ENCODE measurements at regions not wholly inside any gene's neighbourhood (a gene's known extent, or its start where the extent isn't known, plus 50 kb on each side); places are given as distances from the start of the nearest gene placed in this dataset.

DNA sequence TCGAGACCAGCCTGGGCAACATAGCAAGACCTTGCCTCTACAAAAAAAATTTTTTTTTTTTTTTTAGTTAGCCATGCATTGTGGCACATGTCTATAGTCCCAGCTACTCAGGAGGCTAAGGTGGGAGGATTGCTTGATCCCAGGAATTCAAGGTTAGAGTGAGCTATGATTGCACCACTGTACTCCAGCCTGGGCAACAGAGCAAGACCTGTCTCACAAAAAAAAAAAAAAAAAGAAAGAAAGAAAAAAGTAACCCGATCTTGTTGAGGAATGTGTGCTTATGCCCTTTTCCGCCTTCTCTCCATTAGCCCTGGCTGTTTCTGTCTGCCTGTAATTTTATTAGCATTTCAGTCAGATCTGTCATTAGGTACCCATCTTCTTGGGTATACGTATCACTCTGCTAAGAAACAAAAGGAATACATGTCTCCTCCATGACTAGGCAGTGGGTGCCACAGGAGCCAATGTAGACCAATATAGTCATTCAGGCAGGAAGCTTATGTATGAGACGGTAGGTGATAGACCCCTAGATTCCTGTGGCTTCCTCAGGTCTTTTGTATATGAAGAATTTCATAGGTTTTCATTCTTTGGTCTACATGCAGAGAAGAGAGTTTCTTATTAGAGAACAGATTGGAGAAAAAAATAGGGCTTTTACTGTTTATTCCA is 59.6 kb upstream of the NPAS1 start:
- TF ChIP-seq, protein P1, sequence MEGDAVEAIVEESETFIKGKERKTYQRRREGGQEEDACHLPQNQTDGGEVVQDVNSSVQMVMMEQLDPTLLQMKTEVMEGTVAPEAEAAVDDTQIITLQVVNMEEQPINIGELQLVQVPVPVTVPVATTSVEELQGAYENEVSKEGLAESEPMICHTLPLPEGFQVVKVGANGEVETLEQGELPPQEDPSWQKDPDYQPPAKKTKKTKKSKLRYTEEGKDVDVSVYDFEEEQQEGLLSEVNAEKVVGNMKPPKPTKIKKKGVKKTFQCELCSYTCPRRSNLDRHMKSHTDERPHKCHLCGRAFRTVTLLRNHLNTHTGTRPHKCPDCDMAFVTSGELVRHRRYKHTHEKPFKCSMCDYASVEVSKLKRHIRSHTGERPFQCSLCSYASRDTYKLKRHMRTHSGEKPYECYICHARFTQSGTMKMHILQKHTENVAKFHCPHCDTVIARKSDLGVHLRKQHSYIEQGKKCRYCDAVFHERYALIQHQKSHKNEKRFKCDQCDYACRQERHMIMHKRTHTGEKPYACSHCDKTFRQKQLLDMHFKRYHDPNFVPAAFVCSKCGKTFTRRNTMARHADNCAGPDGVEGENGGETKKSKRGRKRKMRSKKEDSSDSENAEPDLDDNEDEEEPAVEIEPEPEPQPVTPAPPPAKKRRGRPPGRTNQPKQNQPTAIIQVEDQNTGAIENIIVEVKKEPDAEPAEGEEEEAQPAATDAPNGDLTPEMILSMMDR (IDR thresholded peaks at IDR 0.05) = no peak
- TF ChIP-seq POLR2A (IDR thresholded peaks at IDR 0.05) = no peak
